HFF-Myc (cell line): ENCODE measurements at regions not wholly inside any gene's neighbourhood (a gene's known extent, or its start where the extent isn't known, plus 50 kb on each side); places are given as distances from the start of the nearest gene placed in this dataset.

Experiments used
- DNase-seq: peaks from one replicate; pipeline ENCODE4 v3.0.0-alpha.2; 2011; ENCODE audit warnings: low read depth; ENCODE audit errors: extremely low read depth
- H3K4me3 ChIP-seq: replicated peaks from 2 replicates; pipeline ENCODE4 v1.5.1; 2011; ENCODE audit warnings: low read depth, mild to moderate bottlenecking, control low read depth, low read length
- CTCF ChIP-seq: IDR thresholded peaks from 2 replicates; pipeline ENCODE4 v1.5.1; 2012; ENCODE audit warnings: mild to moderate bottlenecking, low read depth, low read length, control low read depth; ENCODE audit errors: missing control alignments

GRCh38 chr15:95091444-95091843, 860.1 kb downstream of the MCTP2 start:
- H3K4me3 ChIP-seq, result no peak overlapping the region
- DNase-seq, result no peak
- TF ChIP-seq CTCF, result no peak

- no peak overlapping the region for H3K4me3 ChIP-seq
- TF ChIP-seq CTCF, result no peak
- DNase-seq, result no peak
These were observed 863.9 kb downstream of the MCTP2 start for GRCh38 chr15:95095250-95095649.

GRCh38 chr15:95096651-95097050, 865.3 kb downstream of the MCTP2 start:
- no peak for DNase-seq
- TF ChIP-seq CTCF, result no peak
- H3K4me3 ChIP-seq, result no peak overlapping the region

- DNase-seq, result no peak
- no peak for TF ChIP-seq CTCF
- H3K4me3 ChIP-seq, result no peak overlapping the region
These were observed 866.0 kb downstream of the MCTP2 start for GRCh38 chr15:95097361-95097760.

GRCh38 chr15:95105229-95105628, 873.9 kb downstream of the MCTP2 start:
- DNase-seq, result no peak
- no peak for TF ChIP-seq CTCF
- H3K4me3 ChIP-seq, result no peak overlapping the region

GRCh38 chr15:95106801-95107200, 875.4 kb downstream of the MCTP2 start:
- no peak for TF ChIP-seq CTCF
- no peak for DNase-seq
- H3K4me3 ChIP-seq, result no peak overlapping the region

- H3K4me3 ChIP-seq, result no peak overlapping the region
- no peak for DNase-seq
- TF ChIP-seq CTCF, result no peak
These were observed 877.3 kb downstream of the MCTP2 start for GRCh38 chr15:95108673-95109072.
